GM19025 (cell line): ENCODE measurements at regions not wholly inside any gene's neighbourhood (a gene's known extent, or its start where the extent isn't known, plus 50 kb on each side); places are given as distances from the start of the nearest gene placed in this dataset.
A peak's percentile ranks its signal among the peaks of the same experiment; 100 is the strongest.
"Not testable (repeated sequence)": the region's sequence is repeated elsewhere in the genome, so short reads cannot be mapped to it uniquely, and the experiment has no call there.

Experiments
- ATAC-seq: cut with Tn5 transposase; IDR thresholded peaks from one replicate; pipeline ENCODE4 v1.9.1; 2021; ENCODE audit warnings: mild to moderate bottlenecking, low read depth, moderate library complexity; ENCODE audit not compliant: unreplicated experiment

GRCh38 chr18:59980188-59980637, 80.4 kb downstream of the PMAIP1 start:
- ATAC-seq = no peak

GRCh38 chr18:59971871-59972428, 72.2 kb downstream of the PMAIP1 start:
- no peak for ATAC-seq

- peak; percentile 80 for ATAC-seq
Measured at GRCh38 chr18:59971144-59971543, 71.3 kb downstream of the PMAIP1 start.

GRCh38 chr18:59969477-59970028, 69.8 kb downstream of the PMAIP1 start:
- not testable (repeated sequence) for ATAC-seq

DNA sequence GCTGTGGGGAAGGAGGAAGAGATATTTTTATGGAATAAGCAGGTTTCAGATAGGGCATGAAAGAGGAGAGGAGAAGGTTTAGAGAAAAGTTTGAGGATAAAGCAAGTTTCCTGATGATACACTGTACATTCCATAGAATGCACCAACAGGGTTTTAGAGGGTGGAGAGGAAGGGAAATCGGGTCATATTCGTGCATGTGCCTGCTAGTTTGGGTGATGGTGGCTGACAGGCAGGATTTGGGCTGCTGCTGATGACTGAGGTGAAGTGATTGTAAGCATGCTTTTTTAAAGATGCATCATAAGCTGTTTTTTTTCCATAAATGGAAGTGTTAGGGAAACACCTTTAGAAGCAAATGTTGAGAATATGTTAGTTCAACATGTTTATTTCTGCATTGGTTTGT, 68.8 kb downstream of the PMAIP1 start:
- no peak for ATAC-seq

DNA sequence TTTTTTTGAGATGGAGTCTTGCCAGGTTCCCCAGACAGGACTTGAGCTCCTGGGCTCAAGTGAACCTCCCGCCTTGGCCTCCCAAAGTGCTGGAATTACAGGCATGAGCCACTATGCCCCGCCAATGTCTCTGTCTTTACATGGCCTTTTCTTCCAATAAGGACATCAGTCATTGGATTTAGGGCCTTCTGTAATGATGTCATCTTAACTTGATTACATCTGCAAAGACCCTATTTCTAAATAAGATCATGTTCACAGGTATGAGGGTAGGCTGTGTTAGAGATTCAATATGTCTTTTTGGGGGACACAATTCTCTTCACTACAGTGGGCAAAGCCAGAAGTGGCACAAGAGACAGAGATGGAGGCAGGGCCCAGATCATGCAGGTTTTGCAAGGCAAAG, 68.1 kb downstream of the PMAIP1 start:
- ATAC-seq = no peak

DNA sequence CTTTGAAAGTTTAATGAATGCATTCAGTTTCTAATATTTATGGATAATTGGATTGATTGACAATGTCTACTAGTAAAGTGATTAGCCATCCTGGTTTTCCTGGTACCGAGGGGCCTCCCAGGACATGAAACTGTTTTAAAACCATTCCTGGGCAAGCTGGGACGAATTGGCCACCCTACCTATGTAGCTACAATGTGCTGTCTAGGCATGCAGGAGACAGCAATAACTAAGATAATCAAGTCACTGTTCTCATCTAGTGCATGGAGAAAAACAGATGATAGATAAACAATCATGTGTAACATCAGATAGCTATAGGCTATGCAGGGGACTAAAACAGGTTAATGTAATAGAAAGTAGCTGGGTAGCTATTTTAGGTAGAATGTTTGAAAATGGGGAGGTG, 67.1 kb downstream of the PMAIP1 start:
- no peak for ATAC-seq

DNA sequence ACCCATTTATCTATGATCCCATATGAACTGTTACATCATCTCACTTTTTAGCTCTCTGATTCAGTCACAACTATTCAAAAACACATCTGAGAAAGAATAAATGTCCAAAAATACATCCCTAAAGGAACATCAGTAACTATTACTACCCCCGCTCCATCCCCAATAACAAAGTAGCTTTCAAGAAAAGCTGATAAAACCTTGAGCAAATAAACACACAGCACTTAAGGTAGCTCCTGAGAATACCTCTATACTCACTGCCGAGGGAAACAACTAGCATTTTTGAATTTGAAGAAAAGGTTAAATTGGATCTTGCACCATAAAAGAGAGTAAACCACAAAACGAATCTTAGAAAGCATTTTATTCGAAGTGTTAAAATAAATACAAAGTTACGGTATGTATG, 63.4 kb downstream of the PMAIP1 start:
- no peak for ATAC-seq

GRCh38 chr18:59961070-59961469, 61.3 kb downstream of the PMAIP1 start:
- peak; percentile 79 for ATAC-seq

DNA sequence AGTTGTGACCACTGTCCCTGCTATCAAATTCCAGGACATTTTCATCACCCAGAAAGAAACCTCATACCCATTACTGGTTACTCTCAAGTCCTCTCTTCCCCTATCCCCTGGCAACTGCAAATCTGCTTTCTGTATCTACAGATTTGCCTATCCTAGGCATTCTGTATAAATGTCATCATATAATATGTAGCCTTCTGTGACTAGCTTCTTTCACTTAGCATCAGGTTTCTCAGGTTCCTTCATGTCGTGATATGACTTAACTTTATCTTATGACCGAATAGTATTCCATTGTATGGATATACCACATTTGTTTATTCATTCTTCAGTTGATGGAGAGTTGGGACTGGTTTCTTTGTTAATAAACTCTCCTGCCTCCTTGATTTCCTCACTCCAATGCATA, 60.5 kb downstream of the PMAIP1 start:
- ATAC-seq = no peak

GRCh38 chr18:59959606-59960005, 59.8 kb downstream of the PMAIP1 start:
- no peak for ATAC-seq

DNA sequence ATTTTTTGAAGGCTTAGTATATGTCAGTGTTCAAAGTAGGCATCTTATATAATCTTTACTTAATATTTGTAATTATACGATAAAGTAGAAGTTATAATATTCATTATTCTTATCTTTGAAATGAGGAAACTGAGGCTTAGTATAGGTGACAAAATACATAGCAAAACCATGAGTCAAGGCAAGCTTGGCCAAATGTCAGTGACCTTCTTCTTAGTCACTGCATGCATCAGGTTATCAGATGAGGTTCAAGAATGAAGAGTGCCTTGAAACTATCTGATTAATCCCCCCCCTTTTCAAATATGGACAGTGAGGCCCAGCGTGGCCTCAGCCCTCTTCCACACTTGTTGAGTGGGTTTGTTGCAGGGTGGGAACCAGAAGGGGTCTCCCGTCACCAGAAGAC, 59.3 kb downstream of the PMAIP1 start:
- ATAC-seq = no peak

DNA sequence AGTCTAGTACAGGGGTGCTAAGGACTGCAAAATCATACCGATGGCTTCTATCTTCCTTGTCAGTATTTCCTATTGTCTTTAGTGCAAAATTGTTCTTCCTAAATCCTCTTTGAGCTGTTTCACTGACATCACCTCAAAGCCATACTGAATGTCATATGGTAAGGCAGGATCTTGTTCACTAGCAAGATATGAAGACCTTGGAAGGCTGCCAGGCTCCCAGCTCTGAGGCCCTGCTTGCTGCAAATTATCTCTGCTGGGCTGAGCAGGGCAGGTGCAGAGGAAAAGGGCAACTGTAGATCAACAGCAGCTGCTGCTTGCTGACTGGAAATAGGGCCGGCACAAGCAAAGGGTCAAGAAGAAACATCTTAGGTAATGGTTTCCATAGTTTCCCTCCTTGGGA, 58.2 kb downstream of the PMAIP1 start:
- no peak for ATAC-seq

GRCh38 chr18:59954755-59955156, 55.0 kb downstream of the PMAIP1 start:
- no peak for ATAC-seq

- ATAC-seq = no peak
Measured at GRCh38 chr18:59954241-59954640, 54.4 kb downstream of the PMAIP1 start.
